Body of pancreas (tissue), 4 donors: ENCODE measurements at regions not wholly inside any gene's neighbourhood (a gene's known extent, or its start where the extent isn't known, plus 50 kb on each side); places are given as distances from the start of the nearest gene placed in this dataset.
"Not testable (repeated sequence)": the region's sequence is repeated elsewhere in the genome, so short reads cannot be mapped to it uniquely, and the experiment has no call there.

Experiments used
- ATAC-seq: fragments of 150-250 bp; one replicate; pipeline ENCODE4 v1.9.1; 2016
- DNase-seq, 4 donors: peaks; one replicate each; pipeline ENCODE4 v3.0.0-alpha.2; 2019
- H3K27ac ChIP-seq, 4 donors: fragments of 200-600 bp; sonication (generic); 1 replicate in 3 of 4; 2 replicates in 1 of 4; pipeline versions ENCODE4 v1.5.1 to v1.6.1; 2016 to 2019; ENCODE audit warnings: mild to moderate bottlenecking in 1 of 4, mixed read lengths in 1 of 4, moderate library complexity in 1 of 4
- H3K27me3 ChIP-seq, 2 donors: fragments of 200-600 bp; sonication (generic); one replicate each; pipeline ENCODE4 v1.6.0; 2016; ENCODE audit warnings: mild to moderate bottlenecking in 1 of 2
- H3K36me3 ChIP-seq, 2 donors: fragments of 200-600 bp; sonication (generic); replicated peaks in 1 of 2; 2 replicates each; pipeline ENCODE4 v1.5.1; 2016; ENCODE audit warnings: low read depth in 2 of 2; ENCODE audit not compliant: insufficient read depth in 1 of 2
- H3K4me1 ChIP-seq: fragments of 200-600 bp; sonication (generic); one replicate; pipeline ENCODE4 v1.6.0; 2016
- H3K4me3 ChIP-seq, 2 donors: fragments of 200-600 bp; sonication (generic); 1 replicate in 1 of 2; 2 replicates in 1 of 2; pipeline ENCODE4 v1.5.1; 2016 to 2019
- H3K9me3 ChIP-seq, 3 donors: fragments of 200-600 bp; sonication (generic); 1 replicate in 2 of 3; 2 replicates in 1 of 3; pipeline ENCODE4 v1.5.1; 2016
- WGBS, 2 donors: methylation state at CpG; one replicate each; pipeline ENCODE4 v1.1.5; 2017; 5-methylcytosine and 5-hydroxymethylcytosine counted together
- intact Hi-C: fragments of 100-400 bp; cut with DNase I; formaldehyde crosslinking; loops from one replicate; pipeline ENCODE4 v1.15.1; 2023

DNA sequence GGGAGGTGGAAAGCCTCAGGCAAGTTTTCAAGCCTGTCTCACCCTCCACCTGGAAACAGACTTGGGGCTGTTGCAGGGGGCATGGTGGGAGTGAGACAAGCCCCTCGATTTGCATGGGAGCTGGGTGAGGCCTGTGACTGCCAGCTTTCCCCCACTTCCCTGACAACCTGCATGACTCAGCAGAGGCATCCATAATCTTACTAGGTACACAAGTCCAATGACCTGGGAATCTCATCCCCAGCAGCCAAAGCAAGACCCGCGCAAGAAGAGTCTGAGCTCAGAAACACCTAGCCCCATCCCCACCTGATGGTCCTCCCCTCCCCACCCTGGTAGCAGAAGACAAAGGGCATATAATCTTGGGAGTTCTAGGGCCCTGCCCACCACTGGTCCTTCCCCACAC lies 136.9 kb upstream of the POMZP3 start:
- H3K4me1 ChIP-seq, intact Hi-C loops, DNase-seq, H3K27ac ChIP-seq, ATAC-seq, H3K4me3 ChIP-seq, H3K36me3 ChIP-seq, H3K27me3 ChIP-seq, H3K9me3 ChIP-seq: not testable (repeated sequence)
- 88 to 93% methylated on average over 2 to 3 of the region's 3 CpGs for WGBS, 2 donors

GRCh38 chr7:76760546-76761220 lies 133.6 kb upstream of the POMZP3 start:
- H3K27ac ChIP-seq, H3K36me3 ChIP-seq, ATAC-seq, intact Hi-C loops, DNase-seq, H3K4me1 ChIP-seq, H3K4me3 ChIP-seq, H3K27me3 ChIP-seq, H3K9me3 ChIP-seq: not testable (repeated sequence)

DNA sequence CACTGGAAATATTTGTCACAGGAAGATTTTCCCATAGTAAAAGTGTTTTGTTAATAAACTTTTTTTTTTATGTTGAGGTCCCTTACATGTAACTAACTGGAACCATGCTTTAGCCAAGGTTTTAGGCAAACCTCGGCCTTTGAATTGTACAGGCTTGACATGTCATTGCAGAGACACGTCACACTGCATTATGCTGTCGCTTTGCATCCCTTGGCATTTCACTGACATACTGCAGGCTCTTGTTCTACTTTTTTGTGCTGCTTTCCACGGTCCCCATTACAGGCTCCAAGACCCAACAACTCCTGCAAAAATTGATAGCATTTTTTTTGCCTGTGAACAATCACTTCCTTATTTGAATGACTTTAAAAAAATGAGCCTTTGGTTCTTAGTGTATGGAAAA lies 112.5 kb upstream of the POMZP3 start:
- H3K27ac ChIP-seq, H3K36me3 ChIP-seq, H3K27me3 ChIP-seq, H3K4me1 ChIP-seq, DNase-seq, H3K4me3 ChIP-seq, ATAC-seq, H3K9me3 ChIP-seq, intact Hi-C loops: not testable (repeated sequence)
- 81% methylated on average over 4 of the region's 4 CpGs for WGBS, 2 donors

- WGBS, 2 donors, result 36% methylated on average over 2 of the region's 2 CpGs; no CpG with 5 or more reads in 1 of the 2 donors
- H3K4me3 ChIP-seq, H3K27me3 ChIP-seq, intact Hi-C loops, H3K9me3 ChIP-seq, H3K4me1 ChIP-seq, H3K27ac ChIP-seq, ATAC-seq, H3K36me3 ChIP-seq, DNase-seq: not testable (repeated sequence)
Observed at GRCh38 chr7:76736724-76737123, 109.6 kb upstream of the POMZP3 start.

GRCh38 chr7:76736091-76736490 lies 109.0 kb upstream of the POMZP3 start:
- H3K36me3 ChIP-seq, H3K27me3 ChIP-seq, ATAC-seq, intact Hi-C loops, H3K27ac ChIP-seq, H3K4me3 ChIP-seq, H3K9me3 ChIP-seq, H3K4me1 ChIP-seq, DNase-seq: not testable (repeated sequence)
- 82 to 89% methylated on average over 1 of the region's 1 CpG for WGBS, 2 donors

- H3K36me3 ChIP-seq, H3K4me3 ChIP-seq, H3K27me3 ChIP-seq, DNase-seq, H3K4me1 ChIP-seq, H3K27ac ChIP-seq, ATAC-seq, intact Hi-C loops, H3K9me3 ChIP-seq: not testable (repeated sequence)
- 89% methylated on average over 1 of the region's 1 CpG; no CpG with 5 or more reads in 1 of the 2 donors for WGBS, 2 donors
Observed at GRCh38 chr7:76735668-76736067, 108.6 kb upstream of the POMZP3 start.

GRCh38 chr7:76728571-76728974 lies 101.5 kb upstream of the POMZP3 start:
- WGBS, 2 donors, result 86 to 96% methylated on average over 19 to 23 of the region's 23 CpGs
- H3K27ac ChIP-seq, H3K4me3 ChIP-seq, DNase-seq, intact Hi-C loops, H3K9me3 ChIP-seq, ATAC-seq, H3K4me1 ChIP-seq, H3K36me3 ChIP-seq, H3K27me3 ChIP-seq: not testable (repeated sequence)

DNA sequence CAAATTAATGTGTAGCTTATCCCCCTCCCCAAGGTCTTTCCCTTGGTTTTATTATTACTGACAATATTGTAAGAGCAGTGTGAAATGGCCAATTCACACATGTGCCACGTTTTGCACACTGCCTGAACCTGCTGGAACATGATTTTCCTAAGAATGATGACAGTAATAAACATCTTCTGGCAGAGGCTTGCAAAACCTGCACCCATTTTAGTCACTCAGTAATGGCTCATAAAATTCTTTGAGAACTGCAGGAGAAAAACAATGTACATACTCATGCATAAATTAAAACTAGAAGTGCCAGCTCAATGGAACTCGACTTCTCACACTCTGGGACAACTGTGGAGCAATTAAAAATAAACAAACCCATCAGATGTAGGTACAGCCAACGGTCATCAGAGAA lies 96.8 kb upstream of the POMZP3 start:
- H3K4me3 ChIP-seq, H3K9me3 ChIP-seq, DNase-seq, H3K36me3 ChIP-seq, H3K27me3 ChIP-seq, ATAC-seq, intact Hi-C loops, H3K4me1 ChIP-seq, H3K27ac ChIP-seq: not testable (repeated sequence)
- WGBS, 2 donors, result 0 to 30% methylated on average over 1 to 2 of the region's 3 CpGs

DNA sequence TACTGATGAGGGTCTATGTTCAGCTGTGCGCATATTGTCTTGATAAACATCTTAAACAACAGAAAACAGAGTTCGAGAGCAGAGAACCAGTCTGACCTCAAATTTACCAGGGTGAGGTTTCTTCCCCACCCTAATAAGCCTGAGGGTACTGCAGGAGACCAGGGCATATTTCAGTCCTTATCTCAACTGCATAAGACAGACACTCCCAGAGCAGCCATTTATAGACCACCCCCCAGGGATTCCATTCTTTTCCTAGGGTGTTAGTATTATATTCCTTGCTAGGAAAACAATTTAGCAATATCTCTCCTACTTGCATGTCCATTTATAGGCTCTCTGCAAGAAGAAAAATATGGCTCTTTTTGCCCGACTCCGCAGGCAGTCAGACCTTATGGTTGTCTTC lies 89.5 kb upstream of the POMZP3 start:
- ATAC-seq, H3K4me3 ChIP-seq, H3K27me3 ChIP-seq, H3K27ac ChIP-seq, H3K4me1 ChIP-seq, H3K36me3 ChIP-seq, DNase-seq, intact Hi-C loops, H3K9me3 ChIP-seq: not testable (repeated sequence)
- WGBS, 2 donors, result 87 to 94% methylated on average over 3 to 4 of the region's 4 CpGs

DNA sequence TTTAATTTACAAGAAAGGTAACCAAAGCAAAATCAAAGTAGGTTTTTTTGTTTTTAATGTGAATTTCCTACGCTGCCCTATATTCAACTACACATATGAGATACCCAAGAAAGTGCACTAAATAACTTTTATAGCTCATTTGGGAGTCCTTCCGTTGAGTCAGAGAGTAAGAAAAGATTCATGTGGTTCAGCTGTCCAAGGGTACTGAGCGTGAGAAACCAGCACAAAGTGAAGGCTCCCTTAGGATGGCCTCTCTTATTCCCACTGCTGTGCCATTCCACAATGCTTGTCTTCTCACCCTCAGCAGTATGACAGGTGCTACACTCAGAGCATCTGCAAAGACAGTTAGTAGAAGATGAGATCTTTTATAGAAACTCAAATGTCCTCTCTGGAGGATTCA lies 85.8 kb upstream of the POMZP3 start:
- ATAC-seq, H3K4me1 ChIP-seq, H3K27ac ChIP-seq, H3K4me3 ChIP-seq, intact Hi-C loops, DNase-seq, H3K9me3 ChIP-seq, H3K27me3 ChIP-seq, H3K36me3 ChIP-seq: not testable (repeated sequence)
- 75 to 86% methylated on average over 3 of the region's 3 CpGs for WGBS, 2 donors

GRCh38 chr7:76711648-76712047 lies 84.6 kb upstream of the POMZP3 start:
- 95 to 97% methylated on average over 2 of the region's 2 CpGs for WGBS, 2 donors
- not testable (repeated sequence) for DNase-seq

GRCh38 chr7:76709703-76710102 lies 82.6 kb upstream of the POMZP3 start:
- H3K36me3 ChIP-seq, ATAC-seq, DNase-seq, H3K27ac ChIP-seq, intact Hi-C loops, H3K4me1 ChIP-seq, H3K4me3 ChIP-seq, H3K27me3 ChIP-seq, H3K9me3 ChIP-seq: not testable (repeated sequence)
- 80% methylated on average over 1 of the region's 1 CpG; no CpG with 5 or more reads in 1 of the 2 donors for WGBS, 2 donors

More at GRCh38 chr7:76711648-76712047, 84.6 kb upstream of the POMZP3 start:
- ATAC-seq, H3K27me3 ChIP-seq, H3K36me3 ChIP-seq, H3K4me1 ChIP-seq, intact Hi-C loops, H3K27ac ChIP-seq, H3K9me3 ChIP-seq, H3K4me3 ChIP-seq: not testable (repeated sequence)
